NCI-H1694 (cell line): ENCODE measurements at regions not wholly inside any gene's neighbourhood (a gene's known extent, or its start where the extent isn't known, plus 50 kb on each side); places are given as distances from the start of the nearest gene placed in this dataset.

ENCODE experiments used
- DNase-seq: peaks from one replicate; lab custom pipeline; 2025; lab: John Stamatoyannopoulos, UW

DNA sequence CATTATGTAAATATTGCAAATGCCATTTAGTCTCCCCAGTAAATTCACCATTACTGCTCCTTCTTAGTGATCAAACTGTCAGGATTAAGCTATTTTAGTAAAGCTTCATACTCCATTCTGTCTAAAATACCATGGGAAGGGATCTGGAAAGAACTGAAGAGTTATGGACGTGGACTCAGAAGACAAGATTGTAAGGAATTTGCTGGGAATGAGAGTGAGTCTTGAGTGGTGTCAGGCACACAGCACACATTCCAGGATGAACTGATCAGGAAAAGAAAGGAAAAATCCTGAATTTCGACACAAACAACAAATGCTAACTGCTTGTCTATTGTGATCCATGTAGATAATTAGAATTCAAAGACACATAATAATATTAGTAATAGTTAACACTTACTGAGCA, 311.0 kb downstream of the CENPC start:
- DNase-seq = no peak

DNA sequence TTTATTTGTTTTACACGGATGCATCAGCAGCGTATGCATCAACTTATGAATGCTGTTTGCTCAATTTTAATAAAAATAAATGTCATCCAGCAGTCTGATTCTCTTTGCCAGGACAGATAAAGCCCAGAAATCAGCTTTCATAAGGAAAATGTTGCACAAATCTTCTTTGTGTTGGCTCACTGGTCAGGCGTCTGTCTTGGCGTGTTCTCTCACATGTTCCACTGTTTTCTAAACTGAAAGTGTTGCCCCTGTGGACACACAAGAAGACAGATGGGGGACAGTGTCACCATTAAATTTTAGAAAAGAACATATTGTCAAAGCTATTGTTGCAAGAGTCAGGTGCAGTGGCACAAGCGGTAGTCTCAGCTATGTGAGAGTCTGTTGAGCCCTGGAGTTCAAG, 316.2 kb downstream of the CENPC start:
- no peak for DNase-seq

DNA sequence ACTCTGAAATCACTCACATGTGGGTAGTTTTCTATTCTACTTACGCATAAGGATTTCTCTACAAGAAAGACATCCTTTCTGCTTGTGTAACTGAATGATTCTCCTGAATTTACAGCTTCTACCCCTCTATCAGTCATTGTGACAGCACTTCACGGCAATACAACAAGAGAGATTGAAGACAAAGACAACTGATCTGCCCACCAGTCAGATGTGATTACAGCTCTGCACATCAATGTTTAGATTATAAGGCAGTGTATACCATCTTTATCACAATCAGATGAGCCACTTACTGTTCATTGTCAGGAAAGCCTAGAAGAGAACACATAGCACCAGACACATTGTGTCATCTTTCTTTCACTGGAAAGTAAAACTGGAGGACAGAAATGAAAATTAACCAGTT, 324.4 kb downstream of the CENPC start:
- DNase-seq = no peak

DNA sequence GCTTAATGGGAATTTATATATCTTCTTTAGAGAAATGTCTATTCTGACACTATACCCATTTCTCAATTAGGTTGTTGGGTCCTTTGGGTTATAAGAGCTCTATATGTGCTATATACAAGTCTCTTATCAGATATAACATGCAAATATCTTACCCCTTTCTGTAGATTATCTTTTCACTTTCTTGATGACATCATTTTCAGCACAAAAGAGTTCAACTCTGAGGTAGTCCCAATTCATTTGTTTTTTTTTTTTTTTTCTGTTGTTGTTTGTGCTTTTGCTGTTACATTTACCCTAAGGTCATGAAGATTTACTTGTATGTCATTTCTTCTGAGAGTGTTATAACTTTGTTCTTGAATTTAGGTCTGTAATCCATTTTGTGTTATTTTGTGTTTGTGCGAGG, 326.4 kb downstream of the CENPC start:
- DNase-seq = no peak

DNA sequence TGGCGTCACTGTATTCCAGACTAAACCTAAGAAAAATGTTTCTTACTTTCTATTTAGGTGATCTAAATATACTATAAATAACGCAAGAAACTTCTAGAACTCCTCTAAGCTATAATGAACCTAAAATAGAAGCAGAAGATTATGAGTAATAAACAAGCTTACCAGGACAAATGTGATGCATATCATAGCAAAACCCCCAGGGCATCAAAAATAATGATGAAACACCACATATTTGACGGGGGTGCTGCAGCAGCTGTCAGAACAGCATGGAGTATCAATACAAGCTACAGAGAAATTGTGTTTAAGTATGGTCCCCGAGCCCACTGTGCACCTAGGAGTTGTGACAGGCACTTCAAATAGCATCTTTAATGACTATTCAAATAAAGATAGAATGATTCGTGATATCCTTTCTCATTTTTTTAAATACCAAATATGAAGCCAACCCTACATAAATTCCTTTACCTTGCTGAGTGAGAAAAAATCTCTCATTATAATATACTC, 337.3 kb downstream of the CENPC start:
- no peak for DNase-seq

DNA sequence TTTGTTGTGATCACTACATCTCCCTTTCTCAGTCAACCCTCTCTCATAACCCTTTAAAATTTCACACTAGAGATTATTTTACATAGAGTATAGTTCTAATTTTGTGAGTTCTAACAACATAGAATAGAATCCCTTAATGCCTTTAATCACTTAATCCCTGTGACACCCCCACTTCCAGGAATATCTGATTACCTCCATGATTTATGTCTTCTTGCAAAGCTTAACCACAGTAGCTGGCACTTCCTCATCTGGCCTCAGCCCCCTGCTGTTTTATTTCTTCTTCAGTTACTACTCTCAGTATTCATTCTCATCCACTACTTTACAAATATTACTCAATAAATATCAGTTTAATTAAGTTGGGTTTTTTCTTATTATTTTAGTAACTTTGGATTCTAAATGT, 340.9 kb downstream of the CENPC start:
- no peak for DNase-seq

DNA sequence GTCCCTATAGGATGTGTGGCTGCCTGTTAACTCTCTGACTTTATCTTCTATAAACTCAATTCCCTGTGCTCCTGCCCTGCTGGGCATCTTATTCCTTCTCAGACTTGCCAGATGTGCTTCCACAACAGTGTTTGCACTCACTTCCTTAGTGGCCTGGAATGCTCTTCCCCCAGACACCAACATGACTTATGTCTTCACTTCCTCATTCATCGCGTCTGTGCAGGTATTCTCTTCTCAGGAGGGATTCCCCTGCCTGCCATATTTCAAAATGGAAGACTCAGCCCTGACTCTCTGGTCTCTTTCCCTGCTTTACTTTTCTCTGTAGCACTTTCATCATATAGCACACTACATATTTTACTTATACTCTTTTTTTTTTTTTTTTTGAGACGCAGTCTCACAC, 344.0 kb downstream of the CENPC start:
- no peak for DNase-seq

DNA sequence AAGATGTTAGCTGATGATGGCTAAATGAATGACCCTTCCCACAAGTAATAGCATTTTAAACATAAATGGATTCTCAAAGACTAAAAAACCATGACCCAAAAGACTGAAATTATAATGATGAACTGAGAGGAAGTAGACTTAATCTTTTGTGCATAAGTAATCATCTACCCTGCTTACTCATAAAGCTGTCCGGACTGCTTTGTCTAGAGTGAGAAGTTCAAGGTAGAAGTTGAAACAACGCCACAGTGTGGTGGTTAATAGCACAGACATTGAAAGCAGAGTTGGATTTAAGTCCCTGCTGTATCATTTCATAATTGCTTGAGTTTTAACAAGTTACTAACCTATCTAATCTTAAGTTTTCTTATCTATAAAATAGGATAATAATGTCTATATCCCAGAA, 346.6 kb downstream of the CENPC start:
- peak; percentile 15 for DNase-seq

DNA sequence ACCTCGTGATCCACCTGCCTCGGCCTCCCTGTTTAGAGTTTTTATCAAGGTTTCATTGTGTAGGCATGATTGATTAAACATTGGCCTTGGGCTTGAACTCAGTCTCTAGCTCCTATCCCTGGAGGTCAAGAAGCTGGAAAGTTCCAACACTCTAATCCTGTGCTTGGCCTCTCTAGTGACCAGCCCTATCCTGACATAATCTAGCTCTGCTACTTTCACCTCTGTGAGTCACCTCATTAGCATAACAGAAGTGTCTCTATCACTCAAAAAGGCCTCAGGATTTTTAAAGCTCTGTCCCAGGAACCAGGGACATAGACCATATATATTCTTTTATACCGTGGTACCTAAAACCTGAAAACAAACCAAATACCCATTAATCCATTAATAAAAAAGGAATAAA, 377.5 kb downstream of the CENPC start:
- DNase-seq = no peak

DNA sequence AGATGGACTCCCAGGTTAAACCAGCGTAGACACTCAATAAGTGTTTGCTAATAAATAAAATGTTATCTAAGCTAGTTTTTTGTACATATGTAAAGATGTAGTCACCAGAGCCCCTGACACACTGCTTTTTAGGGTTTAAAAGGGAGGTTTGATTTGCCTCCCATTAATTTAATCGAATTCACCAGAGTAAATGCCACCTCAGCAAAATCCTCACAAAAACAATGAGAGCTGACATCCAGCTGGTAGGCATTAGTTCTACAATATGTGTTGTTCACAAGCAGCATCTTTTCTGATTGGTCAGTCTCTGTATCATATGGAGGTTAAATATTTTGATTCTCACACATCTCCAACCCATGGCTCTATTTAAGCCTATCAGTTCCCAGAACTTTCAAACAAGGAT, 382.6 kb downstream of the CENPC start:
- no peak for DNase-seq

DNA sequence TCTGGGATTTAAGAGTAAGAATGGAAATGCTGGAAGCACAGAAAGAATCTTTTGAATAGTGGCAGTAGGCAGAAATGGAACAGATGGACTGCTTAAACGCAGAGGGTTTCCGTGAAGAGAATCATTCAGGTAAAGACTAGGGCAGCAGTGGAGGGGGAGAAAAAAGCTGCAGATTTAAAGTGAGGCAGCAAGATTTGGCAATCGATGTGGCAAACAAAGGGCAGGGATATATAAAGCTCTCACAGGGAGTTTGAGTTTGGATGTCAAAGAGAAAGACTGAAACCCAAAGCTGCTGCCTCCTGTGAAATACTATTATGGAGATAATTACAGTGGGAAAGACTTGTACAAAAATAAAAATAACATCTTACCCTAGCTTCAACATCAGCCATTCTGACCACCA, 384.0 kb downstream of the CENPC start:
- no peak for DNase-seq

DNA sequence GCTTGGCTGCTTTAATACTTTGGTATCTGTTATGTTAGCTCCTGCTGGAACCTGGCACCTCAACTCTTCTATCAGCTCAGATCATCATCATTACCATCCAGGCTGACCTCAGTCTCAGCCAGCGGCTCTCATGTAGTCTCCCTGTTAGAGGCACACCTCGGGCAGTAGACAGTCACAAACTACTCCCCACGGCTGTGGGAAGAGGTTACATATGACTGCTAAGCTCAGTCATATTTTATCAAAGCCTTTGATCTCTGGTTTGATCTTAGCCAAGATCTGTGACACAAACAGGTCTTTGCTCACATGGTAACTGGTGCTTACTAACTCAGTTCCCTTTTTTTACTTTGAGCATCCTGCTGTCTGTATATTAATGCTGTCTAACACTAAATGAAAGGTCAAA, 384.9 kb downstream of the CENPC start:
- DNase-seq = no peak

DNA sequence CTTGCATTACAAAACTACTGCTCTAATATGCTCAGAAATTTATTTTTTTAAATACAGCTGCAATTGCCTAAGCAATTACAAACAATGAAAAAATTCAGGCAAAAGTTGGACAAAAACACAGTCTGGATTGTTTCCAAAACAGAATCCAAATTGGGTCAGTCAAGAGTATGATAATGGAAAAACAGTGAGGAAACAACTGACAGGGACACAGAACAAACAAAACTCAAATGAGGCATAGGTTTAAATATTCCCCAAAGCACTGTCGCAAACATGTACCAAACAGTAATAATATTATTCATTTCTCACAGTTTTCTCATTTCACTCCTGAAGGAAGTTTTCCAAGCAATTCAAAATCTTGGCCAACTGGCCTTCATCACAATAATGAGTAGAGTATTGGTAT, 386.6 kb downstream of the CENPC start:
- no peak for DNase-seq

DNA sequence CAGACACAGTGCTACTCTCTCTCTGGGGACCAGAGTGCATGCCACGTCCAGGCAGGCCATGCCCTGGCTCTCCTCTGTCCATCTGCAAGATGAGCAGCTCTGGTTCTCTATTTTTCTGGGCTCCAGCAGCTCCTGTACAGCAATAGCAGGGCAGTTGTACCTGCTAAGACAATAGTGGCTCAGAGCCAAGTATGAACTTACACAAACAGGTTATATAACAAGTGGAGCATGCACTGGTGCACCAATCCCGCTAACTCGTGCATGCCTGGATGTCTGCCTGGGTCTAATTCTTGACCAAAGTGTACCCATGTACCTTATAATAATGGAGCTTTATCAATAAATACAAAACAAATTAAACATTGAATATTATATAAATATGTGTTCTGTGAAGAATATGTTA, 392.3 kb downstream of the CENPC start:
- DNase-seq = no peak

DNA sequence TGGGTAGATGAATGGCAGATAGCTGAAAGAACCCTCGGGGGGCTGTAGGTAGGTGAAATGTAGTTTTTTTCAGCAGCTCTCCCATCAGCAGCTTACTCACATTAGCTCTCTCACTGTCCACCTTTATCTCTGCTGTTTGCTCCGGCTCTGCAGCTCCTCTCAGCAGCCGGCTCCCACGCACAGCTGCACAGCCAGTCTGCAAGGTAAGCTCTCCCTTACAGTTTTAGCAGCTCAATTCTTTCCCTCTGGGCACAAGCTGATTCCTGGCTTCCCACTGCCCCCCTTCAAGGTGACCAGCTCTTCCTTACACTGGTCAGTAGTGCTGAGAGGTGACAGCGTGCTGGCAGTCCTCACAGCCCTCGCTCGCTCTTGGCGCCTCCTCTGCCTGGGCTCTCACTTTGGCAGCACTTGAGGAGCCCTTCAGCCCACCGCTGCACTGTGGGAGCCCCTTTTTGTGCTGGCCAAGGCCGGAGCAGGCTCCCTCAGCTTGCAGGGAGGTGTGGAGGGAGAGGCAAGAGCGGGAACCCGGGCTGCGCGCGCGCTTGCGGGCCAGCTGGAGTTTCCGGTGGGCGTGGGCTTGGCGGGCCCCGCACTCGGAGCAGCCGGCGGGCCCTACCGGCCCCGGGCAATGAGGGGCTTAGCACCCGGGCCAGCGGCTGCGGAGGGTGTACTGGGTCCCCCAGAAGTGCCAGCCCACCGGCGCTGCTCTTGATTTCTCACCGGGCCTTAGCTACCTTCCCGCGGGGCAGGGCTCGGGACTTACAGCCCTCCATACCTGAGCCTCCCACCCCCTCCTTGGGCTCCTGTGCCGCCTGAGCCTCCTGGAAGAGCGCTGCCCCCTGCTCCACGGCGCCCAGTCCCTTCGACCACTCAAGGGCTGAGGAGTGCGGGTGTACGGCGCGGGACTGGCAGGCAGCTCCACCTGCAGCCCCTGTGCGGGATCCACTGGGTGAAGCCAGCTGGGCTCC, 393.6 kb downstream of the CENPC start:
- no peak for DNase-seq

DNA sequence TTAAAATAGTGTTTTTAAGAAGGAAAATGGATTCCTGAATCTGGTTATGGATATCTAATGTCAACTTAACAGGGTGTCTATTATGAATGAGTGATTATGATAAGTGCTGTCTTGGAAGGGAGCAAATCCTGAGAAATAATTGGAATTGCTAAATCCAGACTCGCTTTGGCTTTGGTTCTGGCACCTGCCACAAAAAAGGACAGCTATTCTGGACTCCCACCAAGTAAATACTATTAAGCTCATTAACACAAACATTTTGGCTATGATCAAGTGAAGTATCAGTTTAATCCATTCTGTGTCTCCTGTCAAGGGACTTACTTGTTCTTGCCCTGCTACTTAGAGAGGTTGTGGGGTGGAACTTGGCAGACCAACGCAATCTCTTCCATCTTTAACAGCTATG, 403.7 kb downstream of the CENPC start:
- DNase-seq = no peak

DNA sequence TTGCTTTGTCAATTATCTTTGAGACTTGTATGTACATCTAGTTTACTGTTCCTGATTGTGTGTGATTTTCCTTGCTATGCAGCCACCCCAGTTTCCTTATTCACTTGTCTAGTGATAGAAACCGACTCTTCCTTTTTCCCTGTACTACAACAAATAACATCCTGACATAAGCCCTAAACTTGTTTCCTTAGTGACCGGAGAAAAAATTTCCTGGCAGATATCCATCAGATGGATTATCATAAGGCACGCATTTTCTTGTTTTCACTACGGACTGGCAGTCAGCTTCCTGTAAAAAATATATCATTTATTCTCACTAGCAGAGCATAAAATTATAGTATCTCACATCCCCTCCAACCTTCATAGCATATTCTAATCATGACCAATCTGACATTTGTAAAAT, 410.7 kb downstream of the CENPC start:
- no peak for DNase-seq

DNA sequence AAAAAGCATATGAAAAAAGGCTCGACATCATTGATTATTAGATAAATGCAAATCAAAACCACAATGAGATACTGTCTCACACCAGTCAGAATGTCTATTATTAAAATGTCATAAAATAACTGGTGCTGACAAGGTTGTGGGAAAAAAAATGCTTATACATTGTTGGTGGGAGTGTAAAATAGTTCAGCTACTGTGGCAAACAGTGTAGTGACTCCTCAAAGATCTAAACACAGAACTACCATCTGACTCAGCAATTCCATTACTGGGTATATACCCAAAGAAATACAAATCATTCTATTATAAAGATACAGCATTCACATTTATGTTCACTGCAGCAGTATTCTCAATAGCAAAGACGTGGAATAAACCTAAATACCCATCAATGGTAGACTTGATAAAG, 412.1 kb downstream of the CENPC start:
- DNase-seq = no peak

DNA sequence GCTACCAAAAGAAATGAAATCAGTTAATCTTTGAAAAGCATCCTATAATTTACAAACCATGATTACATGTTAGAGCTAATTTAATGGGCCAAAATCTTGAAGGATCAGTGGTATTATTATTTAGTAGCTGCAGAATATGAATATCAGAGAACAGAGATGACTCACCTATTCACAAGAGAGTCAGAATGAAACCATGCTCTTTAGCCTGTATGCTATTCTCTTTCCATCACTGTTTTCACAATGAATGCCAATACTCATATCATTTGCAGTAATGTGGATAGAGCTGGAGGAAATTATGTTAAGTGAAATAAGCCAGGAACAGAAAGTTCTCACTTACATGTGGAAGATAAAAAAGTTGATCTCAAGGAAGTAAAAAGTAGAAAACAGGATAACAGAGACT, 414.1 kb downstream of the CENPC start:
- no peak for DNase-seq

DNA sequence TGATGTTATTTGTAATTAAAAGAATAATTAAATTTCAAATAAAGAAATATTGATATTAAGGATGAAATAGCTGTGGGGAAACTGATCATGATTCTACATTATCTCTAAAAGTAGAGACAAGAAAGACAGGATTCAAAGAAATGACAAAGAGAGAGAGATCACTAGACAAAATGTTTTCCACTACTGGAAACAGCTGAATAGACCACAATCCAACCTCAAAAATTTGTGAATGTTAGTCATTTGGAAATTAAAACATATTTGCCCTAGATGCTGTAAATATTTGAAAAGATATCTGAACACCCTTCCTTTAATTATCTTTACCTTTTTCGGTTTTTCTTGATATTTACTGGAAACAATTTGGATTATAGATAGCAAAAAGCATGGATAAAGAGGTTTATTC, 414.9 kb downstream of the CENPC start:
- DNase-seq = no peak

DNA sequence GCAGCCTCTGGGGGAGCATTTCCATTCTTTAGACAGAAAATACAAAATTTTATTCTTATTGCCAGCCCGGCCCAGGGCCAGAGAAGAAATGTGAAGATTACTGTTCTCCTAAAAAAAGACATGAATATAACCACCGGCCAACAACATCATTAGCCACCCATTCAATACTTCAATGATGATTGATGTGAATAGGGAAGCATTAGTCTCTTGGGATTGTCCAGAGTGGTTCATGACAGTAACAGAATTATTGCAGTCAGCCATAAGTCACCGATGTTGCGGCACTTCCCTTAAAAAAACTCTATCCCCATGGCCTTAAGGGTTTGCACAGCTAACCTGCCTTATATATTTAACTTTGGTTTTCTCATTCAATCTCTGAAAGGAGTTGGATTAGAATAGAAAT, 418.7 kb downstream of the CENPC start:
- no peak for DNase-seq

DNA sequence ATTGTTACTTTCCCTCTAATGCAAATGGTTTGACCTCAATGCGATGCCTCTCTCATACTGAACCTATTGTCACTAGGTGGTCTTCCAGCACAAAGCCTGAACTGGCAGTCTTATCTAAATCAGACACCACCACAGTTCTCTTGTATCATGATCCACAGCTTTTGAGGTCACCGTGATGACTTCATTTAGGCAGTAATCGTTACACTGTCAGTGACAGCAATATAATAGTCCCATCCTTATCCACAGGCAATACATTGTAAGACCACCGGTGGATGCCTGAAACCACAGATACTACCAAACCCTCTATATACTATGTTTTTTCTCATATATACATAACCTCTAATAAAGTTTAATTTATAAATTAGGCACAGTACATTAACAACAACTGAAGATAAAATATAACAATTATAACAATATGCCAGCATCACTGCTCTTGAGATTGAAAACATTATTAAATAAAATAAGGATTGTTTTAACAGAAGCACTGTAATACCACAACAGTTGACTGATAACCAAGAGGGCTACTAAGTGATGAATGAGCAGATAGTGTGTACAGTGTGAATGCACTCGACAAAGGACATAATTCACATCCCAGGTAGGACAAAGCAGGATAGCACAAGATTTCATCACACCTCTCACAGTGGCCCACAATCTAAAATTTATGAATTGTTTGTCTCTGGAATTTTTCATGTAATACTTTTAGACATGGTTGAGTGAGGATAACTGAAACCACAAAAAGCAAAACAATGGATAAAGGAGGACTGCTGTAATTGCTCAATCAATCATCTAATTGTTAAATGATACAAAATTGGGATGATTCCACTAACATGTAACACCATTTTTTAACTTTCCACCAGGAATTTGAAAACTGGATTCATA, 419.4 kb downstream of the CENPC start:
- DNase-seq = no peak

DNA sequence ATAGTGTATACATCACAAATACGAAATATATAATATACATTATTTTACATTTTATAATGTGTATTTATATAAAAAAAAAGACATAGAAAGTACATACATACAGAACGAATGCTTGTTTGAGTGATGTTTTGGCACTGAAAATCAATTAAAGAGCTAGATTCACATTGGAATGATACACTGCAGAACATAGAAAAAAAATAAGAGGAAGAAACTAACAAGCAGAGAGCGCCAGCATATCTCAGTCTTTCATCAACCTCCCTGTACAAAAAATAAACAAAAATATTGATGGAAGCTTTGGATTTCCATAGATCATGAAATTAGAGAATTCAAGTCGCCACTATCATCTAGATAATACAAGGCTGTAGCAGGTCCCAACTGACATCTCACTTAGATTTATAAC, 420.6 kb downstream of the CENPC start:
- DNase-seq = no peak
